22Rv1 (cell line): ENCODE measurements at regions not wholly inside any gene's neighbourhood (a gene's known extent, or its start where the extent isn't known, plus 50 kb on each side); places are given as distances from the start of the nearest gene placed in this dataset.

Source experiments
- H3K27ac ChIP-seq: fragments of 450-650 bp; 2 replicates; pipeline ENCODE4 v1.5.1; 2017
- ZFX ChIP-seq: fragments of 450-650 bp; IDR thresholded peaks from 2 replicates; pipeline ENCODE4 v1.6.1; 2017; ENCODE audit warnings: antibody characterized with exemption, borderline replicate concordance
- TF ChIP-seq, protein P1 (sequence below): fragments of 450-650 bp; IDR thresholded peaks from 2 replicates; pipeline ENCODE4 v1.5.1; 2017; ENCODE audit warnings: mild to moderate bottlenecking

GRCh38 chr18:59820663-59821062 lies 79.1 kb upstream of the PMAIP1 start:
- no peak overlapping the region for H3K27ac ChIP-seq
- TF ChIP-seq, protein P1, sequence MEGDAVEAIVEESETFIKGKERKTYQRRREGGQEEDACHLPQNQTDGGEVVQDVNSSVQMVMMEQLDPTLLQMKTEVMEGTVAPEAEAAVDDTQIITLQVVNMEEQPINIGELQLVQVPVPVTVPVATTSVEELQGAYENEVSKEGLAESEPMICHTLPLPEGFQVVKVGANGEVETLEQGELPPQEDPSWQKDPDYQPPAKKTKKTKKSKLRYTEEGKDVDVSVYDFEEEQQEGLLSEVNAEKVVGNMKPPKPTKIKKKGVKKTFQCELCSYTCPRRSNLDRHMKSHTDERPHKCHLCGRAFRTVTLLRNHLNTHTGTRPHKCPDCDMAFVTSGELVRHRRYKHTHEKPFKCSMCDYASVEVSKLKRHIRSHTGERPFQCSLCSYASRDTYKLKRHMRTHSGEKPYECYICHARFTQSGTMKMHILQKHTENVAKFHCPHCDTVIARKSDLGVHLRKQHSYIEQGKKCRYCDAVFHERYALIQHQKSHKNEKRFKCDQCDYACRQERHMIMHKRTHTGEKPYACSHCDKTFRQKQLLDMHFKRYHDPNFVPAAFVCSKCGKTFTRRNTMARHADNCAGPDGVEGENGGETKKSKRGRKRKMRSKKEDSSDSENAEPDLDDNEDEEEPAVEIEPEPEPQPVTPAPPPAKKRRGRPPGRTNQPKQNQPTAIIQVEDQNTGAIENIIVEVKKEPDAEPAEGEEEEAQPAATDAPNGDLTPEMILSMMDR = no peak
- no peak for TF ChIP-seq ZFX

DNA sequence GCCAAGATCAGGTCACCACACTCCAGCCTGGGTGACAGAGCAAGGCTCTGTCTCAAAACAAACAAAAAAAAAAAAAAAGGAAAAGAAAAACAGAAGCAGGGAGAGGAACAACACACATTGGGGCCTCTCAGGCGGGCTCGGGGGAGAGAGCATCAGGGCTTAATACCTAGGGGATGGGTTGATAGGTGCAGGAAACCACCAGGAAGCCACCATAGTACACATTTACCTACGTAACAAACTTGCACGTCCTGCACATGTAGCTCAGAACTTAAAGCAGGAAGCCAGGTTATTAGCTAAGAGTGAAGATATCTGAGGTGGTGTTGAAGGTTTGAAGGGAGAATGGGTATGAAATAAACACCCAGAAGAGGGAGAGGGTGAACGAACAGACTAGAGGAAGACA lies 81.0 kb upstream of the PMAIP1 start:
- TF ChIP-seq, protein P1 = no peak
- no peak for TF ChIP-seq ZFX

GRCh38 chr18:59814891-59815290 lies 84.9 kb upstream of the PMAIP1 start:
- no peak overlapping the region for H3K27ac ChIP-seq
- no peak for TF ChIP-seq ZFX
- TF ChIP-seq, protein P1 = no peak

More for the DNA sequence above, 81.0 kb upstream of the PMAIP1 start:
- no peak overlapping the region for H3K27ac ChIP-seq

DNA sequence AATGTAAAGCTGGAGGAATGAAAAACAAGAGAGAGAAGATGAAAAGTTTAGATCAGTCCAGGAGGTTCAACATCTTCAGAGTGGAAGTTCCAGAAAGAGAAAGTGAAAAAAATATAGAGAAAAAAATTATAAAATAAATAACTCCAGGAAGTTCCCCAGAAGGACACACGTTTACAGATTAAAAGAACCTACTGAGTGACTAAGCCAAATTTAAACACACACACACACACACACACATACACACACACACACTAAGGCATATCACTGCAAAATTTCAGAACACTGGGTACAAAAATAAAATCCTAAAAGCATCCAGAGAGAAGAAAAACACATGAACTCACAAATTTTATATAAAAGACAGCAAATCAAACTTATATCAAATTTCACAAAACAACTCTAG lies 85.9 kb upstream of the PMAIP1 start:
- TF ChIP-seq ZFX = no peak
- TF ChIP-seq, protein P1 = no peak
- H3K27ac ChIP-seq = no peak overlapping the region

DNA sequence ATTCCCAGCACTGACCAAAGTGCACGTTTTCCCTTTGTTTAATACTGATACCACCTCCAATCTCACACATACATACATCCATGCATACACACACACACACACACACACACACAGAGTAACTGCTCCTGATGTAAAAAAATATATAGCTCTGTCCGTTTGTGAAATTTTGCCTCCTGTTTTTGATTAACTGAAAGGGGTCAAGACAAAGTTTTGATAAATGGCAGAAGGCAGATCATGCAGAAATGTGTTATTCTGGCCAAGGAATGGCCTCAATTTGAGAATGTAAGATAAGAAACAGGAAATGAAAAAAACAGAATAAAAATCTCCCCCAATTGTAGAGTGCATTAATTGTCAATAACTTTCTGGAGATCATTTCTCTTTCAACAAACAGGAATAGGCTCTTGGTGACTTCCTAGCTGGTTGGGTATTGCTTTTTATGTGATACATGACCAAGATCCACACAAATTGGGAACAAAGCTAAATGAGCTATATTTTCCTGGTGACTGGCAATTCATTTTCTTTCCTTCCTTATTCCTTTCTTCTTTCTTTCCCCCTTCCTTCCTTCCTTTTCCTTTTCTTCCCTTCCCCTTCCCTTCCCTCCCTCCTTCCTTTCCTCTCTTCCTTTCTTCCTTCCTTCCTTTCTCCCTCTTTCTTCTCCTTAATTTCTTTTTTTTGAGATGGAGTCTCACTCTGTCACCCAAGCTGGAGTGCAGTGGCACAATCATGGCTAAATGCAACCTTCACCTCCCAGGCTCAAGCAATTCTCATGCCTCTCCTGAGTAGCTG lies 88.9 kb upstream of the PMAIP1 start:
- TF ChIP-seq, protein P1 = no peak
- TF ChIP-seq ZFX = no peak
- no peak overlapping the region for H3K27ac ChIP-seq

DNA sequence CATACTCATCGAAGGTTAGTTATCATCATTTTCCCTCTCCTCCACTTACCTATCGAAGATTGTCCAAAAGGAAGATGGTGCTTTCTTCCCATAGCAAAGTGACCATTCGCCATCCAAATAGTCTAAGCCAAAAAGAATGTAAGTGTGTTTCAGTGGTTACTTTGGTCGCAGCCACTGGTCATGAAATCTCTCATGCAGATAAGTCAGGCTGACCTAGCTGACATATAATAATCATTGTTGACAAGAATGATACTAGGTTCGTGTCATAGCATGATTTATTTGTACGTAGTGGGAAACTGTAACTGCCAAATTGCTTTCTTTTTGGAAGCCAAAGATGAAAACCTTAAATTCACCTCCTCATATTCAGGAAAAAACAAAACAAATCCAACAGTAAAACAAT lies 89.6 kb upstream of the PMAIP1 start:
- TF ChIP-seq ZFX = no peak
- TF ChIP-seq, protein P1 = no peak

GRCh38 chr18:59802031-59802430 lies 97.8 kb upstream of the PMAIP1 start:
- TF ChIP-seq, protein P1 = no peak
- no peak overlapping the region for H3K27ac ChIP-seq

More for the DNA sequence above, 89.6 kb upstream of the PMAIP1 start:
- no peak overlapping the region for H3K27ac ChIP-seq
